K562 (cell line): ENCODE measurements at regions not wholly inside any gene's neighbourhood (a gene's known extent, or its start where the extent isn't known, plus 50 kb on each side); places are given as distances from the start of the nearest gene placed in this dataset.

Experiments used
- ATAC-seq: fragments of 200-7000 bp; cut with Tn5 transposase; 3 replicates; pipeline ENCODE4 v1.9.1; 2020; ENCODE audit warnings: moderate library complexity
- BruUV-seq: library from RNA; stranded (reverse); fragments of 400-500 nt; replicated peaks from 2 replicates; lab custom pipeline; 2021; lab: Mats Ljungman, UMichigan
- CTCF ChIA-PET: fragments of 300-600 bp; formaldehyde crosslinking; extraction: SDS; loops from one replicate; lab custom pipeline; 2021; ENCODE audit warnings: low intra/inter-chr PET ratio; lab: Yijun Ruan, JAX
- POLR2A ChIA-PET: fragments of 300-600, 350-650 bp; sonication (Branson Sonifier 250); formaldehyde crosslinking; extraction: SDS; loops from one replicate; lab custom pipeline; 2021; ENCODE audit warnings: antibody characterized with exemption, inconsistent platforms; lab: Yijun Ruan, JAX
- DNase-seq, 4 experiments: peaks; one replicate each; pipeline versions ENCODE4 v3.0.0 to v3.0.0-alpha.2; 2011 to 2018; ENCODE audit warnings: low spot score in 3 of 4, mixed read lengths in 3 of 4; ENCODE audit errors: extremely low read depth in 1 of 4
- FAIRE-seq: peaks from 2 replicates; lab custom pipeline; 2011; peaks lifted over from hg19 to GRCh38; lab: Jason Lieb, UNC
- H2AFZ ChIP-seq: 2 replicates; pipeline ENCODE4 v1.6.0; 2011; ENCODE audit warnings: low read depth, low read length, control low read depth, inconsistent platforms
- H3K27ac ChIP-seq: fragments of 200-600 bp; 3 replicates; pipeline ENCODE4 v1.8.0; 2011; ENCODE audit warnings: low read depth, mild to moderate bottlenecking, control low read depth, inconsistent platforms, low read length, moderate library complexity, mixed read lengths; ENCODE audit errors: extremely low read depth
- H3K27me3 ChIP-seq, 2 experiments: fragments of 300-600 bp in 1 of 2; 2 replicates in 1 of 2; 3 replicates in 1 of 2; pipeline versions ENCODE4 v1.6.0 to v1.8.0; 2011; ENCODE audit warnings: inconsistent platforms in 2 of 2, low read length in 2 of 2, mild to moderate bottlenecking in 1 of 2, mixed read lengths in 1 of 2, moderate library complexity in 1 of 2; ENCODE audit not compliant: control insufficient read depth in 2 of 2, insufficient read depth in 2 of 2
- H3K36me3 ChIP-seq: fragments of 300-600 bp; 3 replicates; pipeline ENCODE4 v1.8.0; 2011; ENCODE audit warnings: mild to moderate bottlenecking, low read length, inconsistent platforms; ENCODE audit not compliant: control insufficient read depth, insufficient read depth
- H3K4me1 ChIP-seq, 2 experiments: fragments of 200-600 bp in 1 of 2; replicated peaks in 1 of 2; 2 replicates in 1 of 2; 3 replicates in 1 of 2; pipeline versions ENCODE4 v1.5.1 to v1.8.0; 2011; ENCODE audit warnings: inconsistent platforms in 2 of 2, low read length in 2 of 2, mild to moderate bottlenecking in 1 of 2, mixed read lengths in 1 of 2, moderate library complexity in 1 of 2; ENCODE audit not compliant: control insufficient read depth in 2 of 2, insufficient read depth in 2 of 2
- H3K4me2 ChIP-seq: 2 replicates; pipeline ENCODE4 v1.6.1; 2011; ENCODE audit warnings: low read length, control low read depth, inconsistent platforms, mixed read lengths; ENCODE audit not compliant: insufficient read depth
- H3K4me3 ChIP-seq: fragments of 200-600 bp; sonication (generic), shearing (Covaris generic); 2 replicates; pipeline ENCODE4 v1.5.1; 2016; ENCODE audit warnings: control low read depth, inconsistent platforms
- H3K79me2 ChIP-seq: fragments of 200-600 bp; 3 replicates; pipeline ENCODE4 v1.8.0; 2011; ENCODE audit warnings: low read length, inconsistent platforms; ENCODE audit not compliant: control insufficient read depth, insufficient read depth
- H3K9ac ChIP-seq, 2 experiments: 2 replicates each; pipeline versions ENCODE4 v1.6.0 to v1.6.1; 2011; ENCODE audit warnings: low read depth in 2 of 2, low read length in 2 of 2, control low read depth in 1 of 2, inconsistent platforms in 1 of 2, mild to moderate bottlenecking in 1 of 2, mixed read lengths in 1 of 2; ENCODE audit not compliant: insufficient read depth in 1 of 2
- H3K9me1 ChIP-seq: one replicate; pipeline ENCODE4 v1.6.0; 2011; ENCODE audit warnings: inconsistent platforms, mild to moderate bottlenecking, low read length, moderate library complexity; ENCODE audit not compliant: control insufficient read depth, insufficient read depth
- H3K9me3 ChIP-seq: replicated peaks from 2 replicates; pipeline ENCODE4 v1.5.1; 2011; ENCODE audit warnings: low read depth, low read length, inconsistent platforms; ENCODE audit not compliant: control insufficient read depth, insufficient read depth
- H4K20me1 ChIP-seq: replicated peaks from 2 replicates; pipeline ENCODE4 v1.6.1; 2011; ENCODE audit warnings: low read length, inconsistent platforms, mixed read lengths; ENCODE audit not compliant: control insufficient read depth, insufficient read depth
- CBX1 ChIP-seq: sonication (generic); IDR thresholded peaks from 2 replicates; pipeline ENCODE4 v1.6.1; 2016; ENCODE audit warnings: antibody characterized with exemption, low read depth, mild to moderate bottlenecking
- CSDE1 ChIP-seq, 2 experiments: fragments of 450-650 bp; IDR thresholded peaks; 2 replicates each; pipeline ENCODE4 v1.6.1; 2016; ENCODE audit warnings: mild to moderate bottlenecking in 1 of 2
- ETS2 ChIP-seq: IDR thresholded peaks from 2 replicates; pipeline ENCODE4 v1.6.1; 2016; ENCODE audit warnings: borderline replicate concordance, missing genetic modification characterization, mild to moderate bottlenecking, moderate library complexity, missing compliant biosample characterization; ENCODE audit not compliant: poor library complexity, severe bottlenecking
- JUND ChIP-seq, 2 experiments: IDR thresholded peaks; 2 replicates in 1 of 2; 3 replicates in 1 of 2; pipeline ENCODE4 v1.6.1; 2011; ENCODE audit warnings: borderline replicate concordance in 2 of 2, low read depth in 2 of 2, low read length in 2 of 2, improper control_type of control experiment in 1 of 2, missing biosample characterization in 1 of 2, missing genetic modification characterization in 1 of 2, missing genetic modification reagents in 1 of 2
- KLF6 ChIP-seq: fragments of 250-450 bp; sonication (Bioruptor Pico); IDR thresholded peaks from 2 replicates; pipeline ENCODE4 v1.4.0; 2020; ENCODE audit warnings: mild to moderate bottlenecking, moderate library complexity, borderline replicate concordance
- RBM14 ChIP-seq: fragments of 200-400 bp; formaldehyde crosslinking; IDR thresholded peaks from 2 replicates; pipeline ENCODE4 v1.6.1; 2018; ENCODE audit warnings: low read depth, mild to moderate bottlenecking, low read length, moderate library complexity, borderline replicate concordance; ENCODE audit not compliant: insufficient read depth
- SFPQ ChIP-seq: fragments of 200-400 bp; formaldehyde crosslinking; IDR thresholded peaks from 2 replicates; pipeline ENCODE4 v1.6.1; 2017; ENCODE audit warnings: mild to moderate bottlenecking, low read depth, low read length, moderate library complexity
- TCF7L2 ChIP-seq: fragments of 150-350 bp; IDR thresholded peaks from 2 replicates; pipeline ENCODE4 v1.6.1; 2016; ENCODE audit warnings: low read depth, mild to moderate bottlenecking, low read length, moderate library complexity
- U2AF2 ChIP-seq: fragments of 200-400 bp; formaldehyde crosslinking; optimal IDR thresholded peaks from 2 replicates; pipeline ENCODE3; 2017; ENCODE audit warnings: low read depth, mild to moderate bottlenecking, low read length
- XRCC3 ChIP-seq: fragments of 450-650 bp; IDR thresholded peaks from 2 replicates; pipeline ENCODE4 v1.6.1; 2017; ENCODE audit warnings: mild to moderate bottlenecking, moderate library complexity
- ZBTB9 ChIP-seq: fragments of 450-650 bp; formaldehyde crosslinking; IDR thresholded peaks from 2 replicates; pipeline ENCODE4 v1.4.0; 2020; ENCODE audit warnings: mild to moderate bottlenecking, moderate library complexity
- ZC3H11A ChIP-seq: IDR thresholded peaks from 2 replicates; pipeline ENCODE4 v1.6.1; 2012; ENCODE audit warnings: low read depth, low read length, improper control_type of control experiment
- ZNF134 ChIP-seq: fragments of 250-450 bp; sonication (Bioruptor Pico); conservative IDR thresholded peaks from 2 replicates; pipeline ENCODE4 v1.4.0; 2020
- ZNF277 ChIP-seq: fragments of 250-450 bp; sonication (Bioruptor Pico); IDR thresholded peaks from 2 replicates; pipeline ENCODE4 v1.8.0; 2022; ENCODE audit warnings: inconsistent platforms, mild to moderate bottlenecking, moderate library complexity, borderline replicate concordance
- ZNF395 ChIP-seq: fragments of 200-800 bp; sonication (Bioruptor generic); IDR thresholded peaks from 2 replicates; pipeline ENCODE4 v1.6.1; 2017; ENCODE audit warnings: missing genetic modification characterization, missing compliant biosample characterization
- WGBS: fragments of 100-300 bp; shearing (Covaris generic); methylation state at CpG from one replicate; pipeline ENCODE4 v1.1.6; 2016; ENCODE audit warnings: low coverage, mixed read lengths; ENCODE audit not compliant: insufficient coverage; ENCODE audit errors: missing lambda C conversion rate; 5-methylcytosine and 5-hydroxymethylcytosine counted together
- in situ Hi-C: fragments of 300-500 bp; cut with MboI; formaldehyde crosslinking; loops from 4 replicates; pipeline ENCODE4 v1.15.0; 2018; ENCODE audit warnings: inconsistent platforms, mixed read lengths
- intact Hi-C: fragments of 100-400 bp; cut with micrococcal nuclease; formaldehyde crosslinking; loops from 2 replicates; pipeline ENCODE4 v1.14.2; 2022

GRCh38 chr17:70891306-70891705 lies 722.0 kb downstream of the KCNJ2 start:
- no peaks in the 10 kb centered on the region for H4K20me1 ChIP-seq
- H3K9me1 ChIP-seq: no peaks in the 10 kb centered on the region
- in situ Hi-C loops (no loop called here), intact Hi-C loops (no loop called here)
- no peak overlapping the region for H3K27ac ChIP-seq
- no peak for FAIRE-seq
- ChIA-PET CTCF (no interaction called here), POLR2A (no interaction called here)
- 5% methylated on average over 4 of the region's 4 CpGs for WGBS
- BruUV-seq: no TSS peak
- H3K4me2 ChIP-seq: no peak overlapping the region
- no peaks in the 10 kb centered on the region for H3K4me1 ChIP-seq
- H2AFZ ChIP-seq: no peak overlapping the region
- no peaks in the 10 kb centered on the region for H3K27me3 ChIP-seq
- no peak for DNase-seq
- no peak for ATAC-seq
- H3K9me3 ChIP-seq: peaks cover 2% of the 10 kb centered on the region; the same call in 1 of the 2 replicates
- no peak overlapping the region for H3K9ac ChIP-seq
- H3K79me2 ChIP-seq: no peaks in the 10 kb centered on the region
- no peak overlapping the region for H3K4me3 ChIP-seq
- H3K36me3 ChIP-seq: no peaks in the 10 kb centered on the region
- TF ChIP-seq KLF6: no peak
- no peak for TF ChIP-seq CBX1
- TF ChIP-seq U2AF2: no peak
- TF ChIP-seq SFPQ: no peak
- no peak for TF ChIP-seq ZNF277 (CRISPR knock-in tag)
- TF ChIP-seq XRCC3: no peak
- no peak for TF ChIP-seq ZBTB9
- no peak for TF ChIP-seq ZC3H11A
- no peak for TF ChIP-seq RBM14
- TF ChIP-seq ZNF395 (CRISPR knock-in tag): no peak
- TF ChIP-seq CSDE1 (IDR thresholded peaks at IDR 0.05): no peak
- TF ChIP-seq JUND (IDR thresholded peaks at IDR 0.05; ENCODE audit: borderline replicate concordance, low read depth, low read length): no peak
- no peak for TF ChIP-seq JUND (tag; IDR thresholded peaks at IDR 0.05; ENCODE audit: borderline replicate concordance, low read depth, low read length)
- no peak for TF ChIP-seq ETS2 (tag)
- TF ChIP-seq TCF7L2: no peak
- no peak for TF ChIP-seq ZNF134 (CRISPR knock-in tag)
